H9 (cell line): ENCODE measurements at regions not wholly inside any gene's neighbourhood (a gene's known extent, or its start where the extent isn't known, plus 50 kb on each side); places are given as distances from the start of the nearest gene placed in this dataset.

Experiments
- DNase-seq: peaks from one replicate; pipeline ENCODE4 v3.0.0-alpha.2; 2017
- H2AFZ ChIP-seq: one replicate; pipeline ENCODE4 v1.6.1; 2013; ENCODE audit warnings: mild to moderate bottlenecking, low read length, control low read depth, moderate library complexity
- H2AK5ac ChIP-seq: 2 replicates; pipeline ENCODE4 v1.6.1; 2013; ENCODE audit warnings: low read length, control low read depth, mixed read lengths; ENCODE audit not compliant: insufficient read length
- H2BK120ac ChIP-seq: one replicate; pipeline ENCODE4 v1.6.1; 2013; ENCODE audit warnings: low read depth, mild to moderate bottlenecking, low read length, control low read depth, inconsistent platforms; ENCODE audit not compliant: poor library complexity, severe bottlenecking
- H2BK12ac ChIP-seq: 2 replicates; pipeline ENCODE4 v1.6.1; 2013; ENCODE audit warnings: low read length, control low read depth, mixed read lengths, low read depth; ENCODE audit not compliant: insufficient read length
- H2BK15ac ChIP-seq: 2 replicates; pipeline ENCODE4 v1.6.1; 2013; ENCODE audit warnings: low read depth, low read length, control low read depth
- H2BK20ac ChIP-seq: one replicate; pipeline ENCODE4 v1.6.1; 2013; ENCODE audit warnings: low read depth, mild to moderate bottlenecking, low read length, control low read depth, inconsistent platforms; ENCODE audit not compliant: poor library complexity, severe bottlenecking
- H2BK5ac ChIP-seq: 2 replicates; pipeline ENCODE4 v1.6.1; 2013; ENCODE audit warnings: low read length, control low read depth, mixed read lengths; ENCODE audit not compliant: insufficient read length
- H3K14ac ChIP-seq: 2 replicates; pipeline ENCODE4 v1.6.1; 2013; ENCODE audit warnings: low read length, control low read depth; ENCODE audit not compliant: insufficient read depth
- H3K18ac ChIP-seq: 2 replicates; pipeline ENCODE4 v1.6.1; 2013; ENCODE audit warnings: low read depth, mild to moderate bottlenecking, mixed read lengths, low read length, control low read depth; ENCODE audit not compliant: insufficient read length
- H3K23ac ChIP-seq: 2 replicates; pipeline ENCODE4 v1.6.1; 2013; ENCODE audit warnings: low read length, control low read depth, mixed read lengths, low read depth; ENCODE audit not compliant: insufficient read length
- H3K23me2 ChIP-seq: 2 replicates; pipeline ENCODE4 v1.6.1; 2013; ENCODE audit warnings: low read depth, mild to moderate bottlenecking, mixed read lengths, low read length, control low read depth; ENCODE audit not compliant: insufficient read length, poor library complexity, severe bottlenecking
- H3K27ac ChIP-seq: 2 replicates; pipeline ENCODE4 v1.5.1; 2013; ENCODE audit warnings: low read length, control low read depth, mixed read lengths, low read depth; ENCODE audit not compliant: insufficient read length
- H3K27me3 ChIP-seq: 2 replicates; pipeline ENCODE4 v1.6.1; 2013; ENCODE audit warnings: low read length, control low read depth, inconsistent platforms; ENCODE audit not compliant: insufficient read depth
- H3K4ac ChIP-seq: 2 replicates; pipeline ENCODE4 v1.6.1; 2013; ENCODE audit warnings: low read depth, mild to moderate bottlenecking, control low read depth, inconsistent platforms, low read length, moderate library complexity
- H3K4me1 ChIP-seq: 2 replicates; pipeline ENCODE4 v1.6.1; 2013; ENCODE audit warnings: low read length, control low read depth, inconsistent platforms; ENCODE audit not compliant: insufficient read depth
- H3K4me2 ChIP-seq: 2 replicates; pipeline ENCODE4 v1.6.1; 2013; ENCODE audit warnings: low read length, control low read depth, mixed read lengths; ENCODE audit not compliant: insufficient read length, insufficient read depth
- H3K56ac ChIP-seq: 2 replicates; pipeline ENCODE4 v1.6.1; 2013; ENCODE audit warnings: low read depth, mild to moderate bottlenecking, mixed read lengths, low read length, control low read depth; ENCODE audit not compliant: insufficient read length
- H3K79me1 ChIP-seq: 2 replicates; pipeline ENCODE4 v1.6.1; 2013; ENCODE audit warnings: low read depth, mild to moderate bottlenecking, moderate library complexity, low read length, control low read depth, inconsistent platforms; ENCODE audit not compliant: insufficient read depth, poor library complexity, severe bottlenecking
- H3K79me2 ChIP-seq: 2 replicates; pipeline ENCODE4 v1.6.1; 2013; ENCODE audit warnings: low read length, control low read depth, inconsistent platforms; ENCODE audit not compliant: insufficient read depth
- H3K9ac ChIP-seq: 2 replicates; pipeline ENCODE4 v1.6.1; 2013; ENCODE audit warnings: low read length, control low read depth, mixed read lengths; ENCODE audit not compliant: insufficient read length; ENCODE audit errors: extremely low read depth
- H3K9me3 ChIP-seq: one replicate; pipeline ENCODE4 v1.6.1; 2013; ENCODE audit warnings: low read depth, low read length, inconsistent platforms; ENCODE audit not compliant: control insufficient read depth
- H3T11ph ChIP-seq: one replicate; pipeline ENCODE4 v1.6.1; 2013; ENCODE audit warnings: mild to moderate bottlenecking, low read length, control low read depth, inconsistent platforms
- H4K20me1 ChIP-seq: one replicate; pipeline ENCODE4 v1.6.1; 2013; ENCODE audit not compliant: control insufficient read depth, insufficient read length, insufficient read depth
- H4K5ac ChIP-seq: 2 replicates; pipeline ENCODE4 v1.6.1; 2013; ENCODE audit warnings: low read depth, mild to moderate bottlenecking, mixed read lengths, low read length, control low read depth; ENCODE audit not compliant: insufficient read length
- H4K8ac ChIP-seq: replicated peaks from 2 replicates; pipeline ENCODE4 v1.6.1; 2013; ENCODE audit warnings: low read length, control low read depth, mixed read lengths, low read depth; ENCODE audit not compliant: insufficient read length
- H4K91ac ChIP-seq: 2 replicates; pipeline ENCODE4 v1.6.1; 2013; ENCODE audit warnings: low read depth, mild to moderate bottlenecking, moderate library complexity, mixed read lengths, low read length, control low read depth; ENCODE audit not compliant: insufficient read length
- H3K27ac Mint-ChIP-seq, 3 experiments: 2 replicates in 2 of 3; 3 replicates in 1 of 3; pipeline ENCODE4 v1.8.0; 2020 to 2021; ENCODE audit warnings: mixed read lengths in 3 of 3, mild to moderate bottlenecking in 1 of 3, moderate library complexity in 1 of 3
- H3K27me3 Mint-ChIP-seq: 2 replicates; pipeline ENCODE4 v1.8.0; 2021; ENCODE audit warnings: low read depth, mild to moderate bottlenecking, moderate library complexity, mixed read lengths
- H3K36me3 Mint-ChIP-seq, 3 experiments: 2 replicates in 2 of 3; 3 replicates in 1 of 3; pipeline ENCODE4 v1.8.0; 2020 to 2021; ENCODE audit warnings: low read depth in 3 of 3, mixed read lengths in 3 of 3; ENCODE audit not compliant: insufficient read depth in 1 of 3
- H3K4me1 Mint-ChIP-seq, 2 experiments: 2 replicates each; pipeline ENCODE4 v1.8.0; 2020; ENCODE audit warnings: mixed read lengths in 2 of 2
- H3K4me3 Mint-ChIP-seq, 2 experiments: 2 replicates in 1 of 2; 3 replicates in 1 of 2; pipeline ENCODE4 v1.8.0; 2020 to 2021; ENCODE audit warnings: mild to moderate bottlenecking in 2 of 2, mixed read lengths in 2 of 2, moderate library complexity in 1 of 2
- H3K9me3 Mint-ChIP-seq, 2 experiments: 2 replicates in 1 of 2; 3 replicates in 1 of 2; pipeline ENCODE4 v1.8.0; 2020; ENCODE audit warnings: mild to moderate bottlenecking in 2 of 2, mixed read lengths in 2 of 2, moderate library complexity in 1 of 2
- CTCF ChIP-seq: fragments of 200-600 bp; sonication (generic); conservative IDR thresholded peaks from 3 replicates; pipeline ENCODE4 v1.8.0; 2021; ENCODE audit warnings: antibody characterized with exemption, mild to moderate bottlenecking
- whole genome bisulfite sequencing: extraction: QIAGEN DNeasy Blood & Tissue Kit; methylation state at CpG from one replicate; pipeline ENCODE4 v1.1.7; 2013; ENCODE audit warnings: missing lambda C conversion rate, low lambda C conversion rate, mixed read lengths; ENCODE audit not compliant: insufficient read length; ENCODE audit errors: extremely low coverage; 5-methylcytosine and 5-hydroxymethylcytosine counted together

- no peak overlapping the region for H3K14ac ChIP-seq
- no CpG with 5 or more reads among the region's 7 CpGs for WGBS
- H4K8ac ChIP-seq, result no peak overlapping the region
- H3K4me1 Mint-ChIP-seq, result peaks cover 0 to 6% of the 10 kb centered on the region in 2 experiments; a peak in 2 of 4 replicates
- H3K23ac ChIP-seq, result no peak overlapping the region
- H3K23me2 ChIP-seq, result no peaks in the 10 kb centered on the region
- no peaks in the 10 kb centered on the region for H4K20me1 ChIP-seq
- H4K5ac ChIP-seq, result no peak overlapping the region
- H3K27me3 Mint-ChIP-seq, result no peaks in the 10 kb centered on the region
- H3K4ac ChIP-seq, result no peak overlapping the region
- no peak overlapping the region for H3K4me2 ChIP-seq
- H3K36me3 Mint-ChIP-seq, result no peaks in the 10 kb centered on the region
- H3K79me1 ChIP-seq, result no peaks in the 10 kb centered on the region
- H3K4me1 ChIP-seq, result no peaks in the 10 kb centered on the region
- H3K9me3 Mint-ChIP-seq, result no peaks in the 10 kb centered on the region
- H3K79me2 ChIP-seq, result no peaks in the 10 kb centered on the region
- H2BK5ac ChIP-seq, result no peak overlapping the region
- H3K4me3 Mint-ChIP-seq, result no peak overlapping the region
- H3K9me3 ChIP-seq, result no peaks in the 10 kb centered on the region
- H4K91ac ChIP-seq, result no peak overlapping the region
- no peak overlapping the region for H3T11ph ChIP-seq
- no peak for DNase-seq
- H3K27ac Mint-ChIP-seq, result no peak overlapping the region; a peak in 1 of 7 replicates
- H2BK15ac ChIP-seq, result no peak overlapping the region
- no peaks in the 10 kb centered on the region for H3K27me3 ChIP-seq
- TF ChIP-seq CTCF, result no peak
- H2AFZ ChIP-seq, result no peak overlapping the region
- H2BK12ac ChIP-seq, result no peak overlapping the region
- no peak overlapping the region for H2BK120ac ChIP-seq
- H3K9ac ChIP-seq, result no peak overlapping the region
- no peak overlapping the region for H3K18ac ChIP-seq
- no peak overlapping the region for H3K56ac ChIP-seq
- no peak overlapping the region for H3K27ac ChIP-seq
- H2AK5ac ChIP-seq, result no peak overlapping the region
- H2BK20ac ChIP-seq, result no peak overlapping the region
Measured at GRCh38 chr9:78694974-78695373, 398.0 kb downstream of the PSAT1 start.
